Ovary (tissue), 3 donors: ENCODE measurements at regions not wholly inside any gene's neighbourhood (a gene's known extent, or its start where the extent isn't known, plus 50 kb on each side); places are given as distances from the start of the nearest gene placed in this dataset.

ENCODE experiments used
- EP300 ChIP-seq: sonication (generic); formaldehyde crosslinking; IDR thresholded peaks from one replicate; pipeline ENCODE4 v1.6.1; 2017; ENCODE audit warnings: antibody characterized with exemption
- POLR2A ChIP-seq: fragments of 450-650 bp; IDR thresholded peaks from one replicate; pipeline ENCODE4 v1.6.1; 2017; ENCODE audit warnings: antibody characterized with exemption, mild to moderate bottlenecking, moderate library complexity
- TF ChIP-seq, protein P1 (sequence below), 3 donors: fragments of 450-650 bp in 2 of 3; fragments of 200-600 bp in 1 of 3; IDR thresholded peaks; one replicate each; pipeline versions ENCODE4 v1.5.1 to v1.8.0; 2016 to 2022; ENCODE audit warnings: antibody characterized with exemption in 3 of 3, mild to moderate bottlenecking in 1 of 3
- donor health status: DM: no; HTN: no; CAD: no.

DNA sequence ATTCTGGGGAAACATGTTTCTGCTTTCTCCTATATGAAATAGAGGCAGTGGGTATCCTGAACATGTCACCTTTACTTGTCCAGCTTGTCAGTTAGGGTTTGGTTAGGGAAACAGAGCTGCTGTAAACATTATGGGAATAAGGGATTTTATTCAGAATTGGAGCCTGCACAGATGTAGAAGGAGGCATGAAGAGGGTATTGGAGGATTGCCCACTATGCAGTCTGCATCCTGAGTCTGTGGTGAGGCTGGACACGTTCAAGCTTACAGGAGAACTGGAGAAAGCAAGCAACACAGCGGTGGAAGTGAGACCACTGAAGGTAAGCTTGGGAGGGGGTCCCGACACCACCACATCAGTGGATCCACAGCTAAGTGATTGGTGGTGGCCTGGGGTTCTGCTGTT, 443.0 kb upstream of the TNP1 start:
- TF ChIP-seq, protein P1, sequence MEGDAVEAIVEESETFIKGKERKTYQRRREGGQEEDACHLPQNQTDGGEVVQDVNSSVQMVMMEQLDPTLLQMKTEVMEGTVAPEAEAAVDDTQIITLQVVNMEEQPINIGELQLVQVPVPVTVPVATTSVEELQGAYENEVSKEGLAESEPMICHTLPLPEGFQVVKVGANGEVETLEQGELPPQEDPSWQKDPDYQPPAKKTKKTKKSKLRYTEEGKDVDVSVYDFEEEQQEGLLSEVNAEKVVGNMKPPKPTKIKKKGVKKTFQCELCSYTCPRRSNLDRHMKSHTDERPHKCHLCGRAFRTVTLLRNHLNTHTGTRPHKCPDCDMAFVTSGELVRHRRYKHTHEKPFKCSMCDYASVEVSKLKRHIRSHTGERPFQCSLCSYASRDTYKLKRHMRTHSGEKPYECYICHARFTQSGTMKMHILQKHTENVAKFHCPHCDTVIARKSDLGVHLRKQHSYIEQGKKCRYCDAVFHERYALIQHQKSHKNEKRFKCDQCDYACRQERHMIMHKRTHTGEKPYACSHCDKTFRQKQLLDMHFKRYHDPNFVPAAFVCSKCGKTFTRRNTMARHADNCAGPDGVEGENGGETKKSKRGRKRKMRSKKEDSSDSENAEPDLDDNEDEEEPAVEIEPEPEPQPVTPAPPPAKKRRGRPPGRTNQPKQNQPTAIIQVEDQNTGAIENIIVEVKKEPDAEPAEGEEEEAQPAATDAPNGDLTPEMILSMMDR (IDR thresholded peaks at IDR 0.05), result no peak
- no peak for TF ChIP-seq POLR2A
- TF ChIP-seq EP300, result no peak
